ENCODE measurements at regions not wholly inside any gene's neighbourhood (a gene's known extent, or its start where the extent isn't known, plus 50 kb on each side); places are given as distances from the start of the nearest gene placed in this dataset.

DNA sequence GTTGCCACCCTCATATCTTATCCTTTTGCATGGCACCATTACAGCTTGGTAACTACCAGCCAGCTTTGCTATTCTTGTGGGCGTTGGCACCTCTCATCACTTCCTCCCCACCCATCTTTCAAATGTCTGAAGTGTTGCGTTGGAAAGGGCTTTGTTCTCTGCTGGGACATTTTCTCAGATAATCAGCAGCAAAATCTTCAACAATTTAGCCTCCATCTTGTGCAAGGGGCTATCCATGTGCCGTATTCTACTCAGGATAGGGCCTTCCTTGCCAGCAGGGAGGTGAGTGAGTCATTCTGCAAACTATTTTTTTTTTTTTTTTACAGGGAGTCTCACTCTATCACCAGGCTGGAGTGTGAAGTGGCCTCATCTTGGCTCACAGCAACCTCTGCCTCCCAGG is 62.1 kb upstream of the NUDT12 start:
- TF ChIP-seq, protein P1, sequence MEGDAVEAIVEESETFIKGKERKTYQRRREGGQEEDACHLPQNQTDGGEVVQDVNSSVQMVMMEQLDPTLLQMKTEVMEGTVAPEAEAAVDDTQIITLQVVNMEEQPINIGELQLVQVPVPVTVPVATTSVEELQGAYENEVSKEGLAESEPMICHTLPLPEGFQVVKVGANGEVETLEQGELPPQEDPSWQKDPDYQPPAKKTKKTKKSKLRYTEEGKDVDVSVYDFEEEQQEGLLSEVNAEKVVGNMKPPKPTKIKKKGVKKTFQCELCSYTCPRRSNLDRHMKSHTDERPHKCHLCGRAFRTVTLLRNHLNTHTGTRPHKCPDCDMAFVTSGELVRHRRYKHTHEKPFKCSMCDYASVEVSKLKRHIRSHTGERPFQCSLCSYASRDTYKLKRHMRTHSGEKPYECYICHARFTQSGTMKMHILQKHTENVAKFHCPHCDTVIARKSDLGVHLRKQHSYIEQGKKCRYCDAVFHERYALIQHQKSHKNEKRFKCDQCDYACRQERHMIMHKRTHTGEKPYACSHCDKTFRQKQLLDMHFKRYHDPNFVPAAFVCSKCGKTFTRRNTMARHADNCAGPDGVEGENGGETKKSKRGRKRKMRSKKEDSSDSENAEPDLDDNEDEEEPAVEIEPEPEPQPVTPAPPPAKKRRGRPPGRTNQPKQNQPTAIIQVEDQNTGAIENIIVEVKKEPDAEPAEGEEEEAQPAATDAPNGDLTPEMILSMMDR (tag by site-specific recombination; IDR thresholded peaks at IDR 0.05), result no peak
- TF ChIP-seq, protein P2, sequence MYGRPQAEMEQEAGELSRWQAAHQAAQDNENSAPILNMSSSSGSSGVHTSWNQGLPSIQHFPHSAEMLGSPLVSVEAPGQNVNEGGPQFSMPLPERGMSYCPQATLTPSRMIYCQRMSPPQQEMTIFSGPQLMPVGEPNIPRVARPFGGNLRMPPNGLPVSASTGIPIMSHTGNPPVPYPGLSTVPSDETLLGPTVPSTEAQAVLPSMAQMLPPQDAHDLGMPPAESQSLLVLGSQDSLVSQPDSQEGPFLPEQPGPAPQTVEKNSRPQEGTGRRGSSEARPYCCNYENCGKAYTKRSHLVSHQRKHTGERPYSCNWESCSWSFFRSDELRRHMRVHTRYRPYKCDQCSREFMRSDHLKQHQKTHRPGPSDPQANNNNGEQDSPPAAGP (tag by site-specific recombination; IDR thresholded peaks at IDR 0.05), result no peak
- no peak for TF ChIP-seq ZNF560 (tag by site-specific recombination; IDR thresholded peaks at IDR 0.05; ENCODE audit: borderline replicate concordance)
- no peak for TF ChIP-seq YY1 (tag by site-specific recombination; IDR thresholded peaks at IDR 0.05)
- TF ChIP-seq, protein P3, sequence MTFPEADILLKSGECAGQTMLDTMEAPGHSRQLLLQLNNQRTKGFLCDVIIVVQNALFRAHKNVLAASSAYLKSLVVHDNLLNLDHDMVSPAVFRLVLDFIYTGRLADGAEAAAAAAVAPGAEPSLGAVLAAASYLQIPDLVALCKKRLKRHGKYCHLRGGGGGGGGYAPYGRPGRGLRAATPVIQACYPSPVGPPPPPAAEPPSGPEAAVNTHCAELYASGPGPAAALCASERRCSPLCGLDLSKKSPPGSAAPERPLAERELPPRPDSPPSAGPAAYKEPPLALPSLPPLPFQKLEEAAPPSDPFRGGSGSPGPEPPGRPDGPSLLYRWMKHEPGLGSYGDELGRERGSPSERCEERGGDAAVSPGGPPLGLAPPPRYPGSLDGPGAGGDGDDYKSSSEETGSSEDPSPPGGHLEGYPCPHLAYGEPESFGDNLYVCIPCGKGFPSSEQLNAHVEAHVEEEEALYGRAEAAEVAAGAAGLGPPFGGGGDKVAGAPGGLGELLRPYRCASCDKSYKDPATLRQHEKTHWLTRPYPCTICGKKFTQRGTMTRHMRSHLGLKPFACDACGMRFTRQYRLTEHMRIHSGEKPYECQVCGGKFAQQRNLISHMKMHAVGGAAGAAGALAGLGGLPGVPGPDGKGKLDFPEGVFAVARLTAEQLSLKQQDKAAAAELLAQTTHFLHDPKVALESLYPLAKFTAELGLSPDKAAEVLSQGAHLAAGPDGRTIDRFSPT (tag by site-specific recombination; IDR thresholded peaks at IDR 0.05), result no peak
- no peak for TF ChIP-seq ZSCAN18 (tag by site-specific recombination; IDR thresholded peaks at IDR 0.05)
- no peak for TF ChIP-seq ZNF707 (tag by site-specific recombination; IDR thresholded peaks at IDR 0.05)
- no peak for TF ChIP-seq ZNF423 (tag by site-specific recombination; IDR thresholded peaks at IDR 0.05)
- no peak for TF ChIP-seq ZBTB21 (tag by site-specific recombination; IDR thresholded peaks at IDR 0.05)
- TF ChIP-seq, protein P4, sequence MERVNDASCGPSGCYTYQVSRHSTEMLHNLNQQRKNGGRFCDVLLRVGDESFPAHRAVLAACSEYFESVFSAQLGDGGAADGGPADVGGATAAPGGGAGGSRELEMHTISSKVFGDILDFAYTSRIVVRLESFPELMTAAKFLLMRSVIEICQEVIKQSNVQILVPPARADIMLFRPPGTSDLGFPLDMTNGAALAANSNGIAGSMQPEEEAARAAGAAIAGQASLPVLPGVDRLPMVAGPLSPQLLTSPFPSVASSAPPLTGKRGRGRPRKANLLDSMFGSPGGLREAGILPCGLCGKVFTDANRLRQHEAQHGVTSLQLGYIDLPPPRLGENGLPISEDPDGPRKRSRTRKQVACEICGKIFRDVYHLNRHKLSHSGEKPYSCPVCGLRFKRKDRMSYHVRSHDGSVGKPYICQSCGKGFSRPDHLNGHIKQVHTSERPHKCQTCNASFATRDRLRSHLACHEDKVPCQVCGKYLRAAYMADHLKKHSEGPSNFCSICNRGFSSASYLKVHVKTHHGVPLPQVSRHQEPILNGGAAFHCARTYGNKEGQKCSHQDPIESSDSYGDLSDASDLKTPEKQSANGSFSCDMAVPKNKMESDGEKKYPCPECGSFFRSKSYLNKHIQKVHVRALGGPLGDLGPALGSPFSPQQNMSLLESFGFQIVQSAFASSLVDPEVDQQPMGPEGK (tag by site-specific recombination; IDR thresholded peaks at IDR 0.05), result no peak
- TF ChIP-seq ZSCAN5A (tag by site-specific recombination; IDR thresholded peaks at IDR 0.05), result no peak
- TF ChIP-seq KLF16 (tag by site-specific recombination; IDR thresholded peaks at IDR 0.05), result no peak

All from HEK293 (cell line).